GM06990 (cell line): ENCODE measurements at regions not wholly inside any gene's neighbourhood (a gene's known extent, or its start where the extent isn't known, plus 50 kb on each side); places are given as distances from the start of the nearest gene placed in this dataset.

Experiments
- DNase-seq: peaks from one replicate; pipeline ENCODE4 v3.0.0-alpha.2; 2011; ENCODE audit not compliant: insufficient read length; ENCODE audit errors: extremely low read depth
- H3K27me3 ChIP-seq: replicated peaks from 2 replicates; pipeline ENCODE4 v1.6.0; 2011; ENCODE audit warnings: low read length; ENCODE audit not compliant: control insufficient read depth, insufficient read depth
- H3K36me3 ChIP-seq: 2 replicates; pipeline ENCODE4 v1.5.1; 2011; ENCODE audit warnings: low read length; ENCODE audit not compliant: control insufficient read depth, insufficient read depth
- H3K4me3 ChIP-seq: replicated peaks from 2 replicates; pipeline ENCODE4 v1.5.1; 2011; ENCODE audit warnings: low read depth, mild to moderate bottlenecking, control low read depth, low read length
- CTCF ChIP-seq: IDR thresholded peaks from 2 replicates; pipeline ENCODE4 v1.5.1; 2011; ENCODE audit warnings: low read length, control low read depth, mild to moderate bottlenecking, inconsistent platforms; ENCODE audit not compliant: insufficient read depth, poor library complexity, severe bottlenecking

- Histone ChIP-seq H3K36me3 (no peaks in the 10 kb centered on the region), H3K27me3 (no peaks in the 10 kb centered on the region), H3K4me3 (no peak overlapping the region)
- peak; percentile 91 for TF ChIP-seq CTCF
- DNase-seq, result no peak
Measured at GRCh38 chr1:102174259-102174863, 177.6 kb upstream of the OLFM3 start.

- Histone ChIP-seq H3K27me3 (no peaks in the 10 kb centered on the region), H3K36me3 (no peaks in the 10 kb centered on the region), H3K4me3 (no peak overlapping the region)
- DNase-seq, result no peak
- no peak for TF ChIP-seq CTCF
Measured at GRCh38 chr1:102172200-102172599, 175.5 kb upstream of the OLFM3 start.

GRCh38 chr1:102163799-102164198 is 167.1 kb upstream of the OLFM3 start:
- no peak for TF ChIP-seq CTCF
- no peaks in the 10 kb centered on the region for H3K36me3 ChIP-seq
- no peak overlapping the region for H3K4me3 ChIP-seq
- no peaks in the 10 kb centered on the region for H3K27me3 ChIP-seq
- no peak for DNase-seq

GRCh38 chr1:102151242-102151641 is 154.5 kb upstream of the OLFM3 start:
- Histone ChIP-seq H3K27me3 (no peaks in the 10 kb centered on the region), H3K36me3 (no peaks in the 10 kb centered on the region), H3K4me3 (no peak overlapping the region)
- no peak for TF ChIP-seq CTCF
- no peak for DNase-seq

- no peak for DNase-seq
- no peaks in the 10 kb centered on the region for H3K36me3 ChIP-seq
- no peak for TF ChIP-seq CTCF
- H3K4me3 ChIP-seq, result no peak overlapping the region
- no peaks in the 10 kb centered on the region for H3K27me3 ChIP-seq
Measured at GRCh38 chr1:102120910-102121309, 124.2 kb upstream of the OLFM3 start.

GRCh38 chr1:102118150-102118549 is 121.4 kb upstream of the OLFM3 start:
- DNase-seq, result no peak
- no peak for TF ChIP-seq CTCF
- Histone ChIP-seq H3K27me3 (no peaks in the 10 kb centered on the region), H3K4me3 (no peak overlapping the region), H3K36me3 (no peaks in the 10 kb centered on the region)
